Sigmoid colon (tissue), 6 donors: ENCODE measurements at regions not wholly inside any gene's neighbourhood (a gene's known extent, or its start where the extent isn't known, plus 50 kb on each side); places are given as distances from the start of the nearest gene placed in this dataset.

Experiments used
- DNase-seq: peaks from one replicate; pipeline ENCODE4 v3.0.0-alpha.2; 2019
- H3K27ac ChIP-seq, 4 donors: fragments of 200-600 bp; sonication (generic); one replicate each; pipeline ENCODE4 v1.5.1; 2016 to 2019; ENCODE audit warnings: mild to moderate bottlenecking in 1 of 4
- H3K27me3 ChIP-seq, 3 donors: fragments of 200-600 bp; sonication (generic); one replicate each; pipeline ENCODE4 v1.5.1; 2019; ENCODE audit warnings: mild to moderate bottlenecking in 1 of 3
- H3K36me3 ChIP-seq, 4 donors: fragments of 200-600 bp; sonication (generic); one replicate each; pipeline ENCODE4 v1.5.1; 2016 to 2019
- H3K4me1 ChIP-seq, 4 donors: fragments of 200-600 bp; sonication (generic); one replicate each; pipeline ENCODE4 v1.5.1; 2017 to 2019
- H3K4me3 ChIP-seq, 4 donors: fragments of 200-600 bp; sonication (generic); one replicate each; pipeline ENCODE4 v1.5.1; 2017 to 2019; ENCODE audit warnings: mild to moderate bottlenecking in 2 of 4, moderate library complexity in 1 of 4
- H3K9me3 ChIP-seq, 4 donors: fragments of 200-600 bp in 3 of 4; sonication (generic) in 3 of 4; one replicate each; pipeline versions ENCODE4 v1.5.1 to v1.6.1; 2013 to 2019
- CTCF ChIP-seq, 4 experiments: fragments of 450-650 bp in 3 of 4; fragments of 200-600 bp in 1 of 4; IDR thresholded peaks; one replicate each; pipeline ENCODE4 v1.5.1; 2016 to 2019; ENCODE audit warnings: antibody characterized with exemption in 4 of 4, mild to moderate bottlenecking in 3 of 4, moderate library complexity in 2 of 4
- EP300 ChIP-seq, 4 donors: sonication (generic); formaldehyde crosslinking; IDR thresholded peaks; one replicate each; pipeline ENCODE4 v1.6.1; 2017; ENCODE audit warnings: antibody characterized with exemption in 4 of 4
- POLR2A ChIP-seq, 2 donors: fragments of 450-650 bp; IDR thresholded peaks; one replicate each; pipeline ENCODE4 v1.6.1; 2016; ENCODE audit warnings: antibody characterized with exemption in 2 of 2, mild to moderate bottlenecking in 2 of 2, moderate library complexity in 2 of 2
- POLR2AphosphoS5 ChIP-seq, 4 donors: sonication (generic); formaldehyde crosslinking; IDR thresholded peaks; one replicate each; pipeline ENCODE4 v1.6.1; 2017; ENCODE audit warnings: antibody characterized with exemption in 4 of 4
- WGBS, 2 donors: extraction: QIAGEN DNeasy Blood & Tissue Kit; methylation state at CpG; one replicate each; pipeline ENCODE4 v1.1.7; 2013; 5-methylcytosine and 5-hydroxymethylcytosine counted together
- intact Hi-C: fragments of 100-400 bp; cut with DNase I; formaldehyde crosslinking; loops from one replicate; pipeline ENCODE4 v1.15.1; 2023
- donor health status: healthy with polysubstance abuse.
- donor health status: healthy.

DNA sequence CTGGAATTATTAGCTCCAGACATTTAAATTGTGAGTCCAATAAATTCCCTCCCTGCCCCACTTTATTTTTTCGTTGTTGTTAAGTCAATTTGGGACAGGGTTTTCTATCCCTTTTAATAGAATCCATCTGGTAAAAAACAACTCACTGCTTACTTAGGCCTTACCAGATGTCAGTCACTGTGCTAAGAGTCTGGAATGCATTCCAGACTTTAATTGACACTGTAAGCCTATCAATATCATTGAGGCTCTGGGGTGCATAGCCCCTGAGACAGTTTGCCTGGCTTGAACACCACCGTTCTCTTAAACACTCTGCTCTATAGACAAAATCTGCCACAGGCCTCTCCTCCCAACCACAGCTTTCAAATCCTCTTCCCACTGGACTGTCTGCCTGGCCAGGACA lies 175.9 kb downstream of the NSG2 start:
- DNase-seq: no peak
- no peak for TF ChIP-seq EP300 (IDR thresholded peaks at IDR 0.05)
- no peaks in the 10 kb centered on the region for H3K36me3 ChIP-seq
- H3K4me3 ChIP-seq: no peak overlapping the region
- H3K27me3 ChIP-seq: no peaks in the 10 kb centered on the region
- H3K27ac ChIP-seq: no peak overlapping the region
- H3K9me3 ChIP-seq: peaks cover 0 to 10% (median 1%) of the 10 kb centered on the region in 4 donors
- intact Hi-C loops: no loop called here
- 63 to 68% methylated on average over 2 of the region's 2 CpGs for WGBS, 2 donors
- H3K4me1 ChIP-seq: no peaks in the 10 kb centered on the region

- Histone ChIP-seq H3K27ac (no peak overlapping the region), H3K36me3 (no peaks in the 10 kb centered on the region), H3K4me3 (no peak overlapping the region), H3K9me3 (peaks cover 0 to 10% (median 1%) of the 10 kb centered on the region in 4 donors), H3K4me1 (no peaks in the 10 kb centered on the region), H3K27me3 (no peaks in the 10 kb centered on the region)
- 51 to 77% methylated on average over 4 of the region's 4 CpGs for WGBS, 2 donors
- no peak for TF ChIP-seq CTCF (IDR thresholded peaks at IDR 0.05)
- TF ChIP-seq POLR2AphosphoS5 (IDR thresholded peaks at IDR 0.05): no peak
- no peak for TF ChIP-seq EP300 (IDR thresholded peaks at IDR 0.05)
- TF ChIP-seq POLR2A (IDR thresholded peaks at IDR 0.05): no peak
- intact Hi-C loops: no loop called here
- DNase-seq: no peak
These were observed 176.4 kb downstream of the NSG2 start for GRCh38 chr5:174221946-174222345.

GRCh38 chr5:174222891-174223290 lies 177.4 kb downstream of the NSG2 start:
- Histone ChIP-seq H3K36me3 (no peaks in the 10 kb centered on the region), H3K4me3 (no peak overlapping the region), H3K27ac (no peak overlapping the region), H3K9me3 (peaks cover 0 to 6% (median 0%) of the 10 kb centered on the region in 4 donors), H3K4me1 (no peaks in the 10 kb centered on the region), H3K27me3 (no peaks in the 10 kb centered on the region)
- TF ChIP-seq POLR2A (IDR thresholded peaks at IDR 0.05) (no peak), EP300 (IDR thresholded peaks at IDR 0.05) (no peak), POLR2AphosphoS5 (IDR thresholded peaks at IDR 0.05) (no peak), CTCF (IDR thresholded peaks at IDR 0.05) (no peak)
- intact Hi-C loops: no loop called here
- DNase-seq: no peak
- WGBS, 2 donors: 43 to 74% methylated on average over 5 of the region's 5 CpGs

DNA sequence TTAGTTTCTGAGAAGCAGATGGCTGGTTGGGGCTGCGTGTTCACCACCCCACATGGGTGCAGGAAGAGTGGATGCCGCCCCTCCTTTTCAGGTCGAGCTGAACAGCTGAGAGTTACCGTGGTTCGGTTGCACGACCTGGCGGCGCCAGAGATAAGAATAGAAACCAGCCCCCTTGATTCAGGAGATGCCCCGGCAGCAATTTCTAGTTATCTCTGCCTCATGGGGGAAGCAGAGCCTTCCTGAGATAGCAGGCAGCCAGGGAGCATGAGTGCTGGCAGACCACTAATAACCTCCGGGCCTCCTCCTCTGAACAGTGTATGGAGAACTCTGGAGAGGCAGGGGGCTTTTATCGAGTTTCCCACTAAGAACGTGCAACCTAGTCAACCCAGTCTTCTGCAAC lies 177.8 kb downstream of the NSG2 start:
- no peak for DNase-seq
- H3K9me3 ChIP-seq: peaks cover 0 to 1% (median 0%) of the 10 kb centered on the region in 4 donors
- H3K4me3 ChIP-seq: no peak overlapping the region
- H3K27me3 ChIP-seq: no peaks in the 10 kb centered on the region
- H3K27ac ChIP-seq: no peak overlapping the region
- TF ChIP-seq POLR2A (IDR thresholded peaks at IDR 0.05) (no peak), CTCF (IDR thresholded peaks at IDR 0.05) (no peak), EP300 (IDR thresholded peaks at IDR 0.05) (no peak), POLR2AphosphoS5 (IDR thresholded peaks at IDR 0.05) (no peak)
- 55 to 69% methylated on average over 12 of the region's 12 CpGs for WGBS, 2 donors
- H3K36me3 ChIP-seq: no peaks in the 10 kb centered on the region
- H3K4me1 ChIP-seq: no peaks in the 10 kb centered on the region
- intact Hi-C loops: no loop called here

- no peaks in the 10 kb centered on the region for H3K27me3 ChIP-seq
- no peaks in the 10 kb centered on the region for H3K4me1 ChIP-seq
- no peaks in the 10 kb centered on the region for H3K36me3 ChIP-seq
- intact Hi-C loops: no loop called here
- no peak overlapping the region for H3K4me3 ChIP-seq
- no peak for DNase-seq
- TF ChIP-seq EP300 (IDR thresholded peaks at IDR 0.05): no peak
- no peak for TF ChIP-seq CTCF (IDR thresholded peaks at IDR 0.05)
- no peak for TF ChIP-seq POLR2AphosphoS5 (IDR thresholded peaks at IDR 0.05)
- TF ChIP-seq POLR2A (IDR thresholded peaks at IDR 0.05): no peak
- WGBS, 2 donors: 78 to 95% methylated on average over 1 of the region's 1 CpG
- no peaks in the 10 kb centered on the region for H3K9me3 ChIP-seq
- H3K27ac ChIP-seq: no peak overlapping the region
These were observed 183.6 kb downstream of the NSG2 start for GRCh38 chr5:174229068-174229467.
